IMR-90 (cell line): ENCODE measurements at regions not wholly inside any gene's neighbourhood (a gene's known extent, or its start where the extent isn't known, plus 50 kb on each side); places are given as distances from the start of the nearest gene placed in this dataset.

ENCODE experiments used
- CHD1 ChIP-seq: IDR thresholded peaks from 2 replicates; pipeline ENCODE4 v1.6.1; 2012; ENCODE audit warnings: low read depth, low read length, improper control_type of control experiment
- CTCF ChIP-seq: conservative IDR thresholded peaks from 2 replicates; pipeline ENCODE4 v1.5.1; 2012; ENCODE audit warnings: mild to moderate bottlenecking, low read depth, low read length, improper control_type of control experiment
- USF2 ChIP-seq: fragments of 150-350 bp; IDR thresholded peaks from 2 replicates; pipeline ENCODE4 v1.6.1; 2017; ENCODE audit warnings: mild to moderate bottlenecking, antibody characterized with exemption, low read length, low read depth

GRCh38 chr2:228700638-228701037, 519.2 kb upstream of the SPHKAP start:
- TF ChIP-seq CTCF: no peak
- no peak for TF ChIP-seq CHD1
- TF ChIP-seq USF2: no peak
